Smooth muscle cell of the brain vasculature (primary cell): ENCODE measurements at regions not wholly inside any gene's neighbourhood (a gene's known extent, or its start where the extent isn't known, plus 50 kb on each side); places are given as distances from the start of the nearest gene placed in this dataset.

Experiments
- DNase-seq: peaks from one replicate; pipeline ENCODE4 v3.0.0-alpha.2; 2012; ENCODE audit warnings: low read depth, low spot score

DNA sequence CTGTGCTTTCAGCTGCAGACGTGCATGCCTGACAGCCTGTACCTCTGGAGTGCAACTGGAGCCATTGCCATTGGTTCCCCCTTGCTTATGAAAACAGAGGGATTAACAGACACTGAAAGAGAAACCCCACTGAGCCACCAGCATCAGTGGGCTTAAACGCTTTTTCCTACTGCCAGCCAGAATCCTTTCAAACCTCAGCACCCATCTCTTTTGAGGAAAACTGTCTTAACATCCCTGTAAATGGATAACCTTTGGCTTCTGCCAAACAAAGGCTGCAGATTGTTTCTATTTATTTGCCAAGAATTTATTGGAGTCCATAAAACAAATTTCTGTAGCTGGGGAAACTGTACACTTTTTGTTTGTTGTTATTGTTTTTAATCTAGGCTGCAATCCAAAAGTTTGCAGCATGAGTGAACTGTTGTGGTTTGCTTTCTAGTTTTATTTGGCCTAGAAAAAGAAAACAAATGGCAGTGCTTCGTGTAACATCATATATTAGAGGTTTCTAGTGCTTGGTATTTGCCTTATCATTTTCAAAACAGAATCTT is 369.2 kb upstream of the IL12A start:
- peak; percentile 54 for DNase-seq

DNA sequence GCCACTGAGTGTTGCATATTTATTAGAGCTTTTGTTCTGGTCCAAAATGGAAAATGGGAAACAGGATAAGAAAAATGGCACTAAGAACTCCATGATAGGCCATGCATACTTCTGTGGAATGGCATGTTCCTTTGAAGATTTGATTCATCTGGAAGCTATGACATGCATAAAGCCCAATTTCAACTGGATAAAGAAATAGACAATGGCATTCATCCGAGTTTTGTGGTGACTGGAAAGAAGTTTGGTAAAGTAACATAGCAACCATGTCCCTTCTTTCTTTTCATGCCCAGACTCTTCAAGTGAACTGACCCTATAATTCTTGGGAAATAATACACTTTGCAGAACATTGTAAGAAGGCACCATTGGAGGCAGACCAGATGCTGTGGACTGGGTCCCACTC is 368.4 kb upstream of the IL12A start:
- no peak for DNase-seq

DNA sequence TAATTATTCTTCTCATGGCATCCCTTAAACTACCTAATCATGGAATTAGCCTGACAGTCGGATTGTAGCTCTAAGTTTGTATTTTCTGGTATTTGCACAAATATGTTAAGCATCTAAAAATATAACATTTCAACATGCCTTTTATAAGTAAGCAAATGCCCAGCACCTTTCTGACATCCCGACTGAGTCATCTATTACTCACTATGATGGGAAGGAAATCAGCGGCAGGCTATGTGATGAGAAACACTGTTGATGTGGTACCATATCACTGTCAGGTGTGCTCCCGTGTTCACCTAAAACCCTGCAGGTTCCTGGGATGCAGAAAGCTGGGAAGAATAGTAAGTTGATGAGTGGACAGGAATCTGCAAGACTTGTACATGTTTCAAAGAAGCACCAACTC is 367.8 kb upstream of the IL12A start:
- no peak for DNase-seq

DNA sequence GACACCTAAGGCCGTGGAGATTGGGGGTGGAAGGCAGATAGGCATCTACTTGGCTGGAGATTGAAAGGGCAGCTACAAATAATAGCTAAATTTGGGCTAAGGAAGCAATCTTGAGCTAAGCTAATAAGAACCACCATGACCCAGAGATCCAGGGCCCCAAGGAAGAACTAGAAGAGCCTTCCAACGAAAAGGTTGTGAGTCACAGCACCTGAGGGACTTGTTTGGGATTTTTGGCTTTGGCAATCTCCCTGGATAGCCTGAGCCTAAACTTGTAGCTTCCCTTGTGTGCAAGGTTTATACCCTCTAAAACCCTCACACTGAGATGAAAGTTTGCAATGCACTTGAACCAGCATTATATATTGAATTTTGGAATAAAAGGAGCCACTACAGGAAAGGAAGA is 364.0 kb upstream of the IL12A start:
- no peak for DNase-seq

DNA sequence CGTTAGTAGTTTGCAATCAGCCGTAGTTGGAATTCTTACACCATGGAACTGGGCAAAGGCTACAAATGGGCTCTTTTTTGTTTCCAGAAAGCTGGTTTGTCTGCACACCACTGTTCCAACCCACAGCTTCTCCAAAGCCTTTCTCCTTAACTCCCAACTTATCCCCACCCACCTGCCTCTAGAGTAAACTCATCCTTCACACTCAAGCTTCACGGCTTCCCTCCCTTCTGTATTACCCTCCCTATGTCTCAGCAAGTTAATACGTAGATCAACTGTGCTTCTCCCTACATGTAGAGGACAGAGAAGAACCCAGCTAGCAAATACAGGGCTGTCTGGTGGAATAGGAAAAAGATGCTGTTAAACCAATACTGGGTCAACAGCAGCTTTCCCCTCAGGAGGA is 363.0 kb upstream of the IL12A start:
- DNase-seq: no peak

DNA sequence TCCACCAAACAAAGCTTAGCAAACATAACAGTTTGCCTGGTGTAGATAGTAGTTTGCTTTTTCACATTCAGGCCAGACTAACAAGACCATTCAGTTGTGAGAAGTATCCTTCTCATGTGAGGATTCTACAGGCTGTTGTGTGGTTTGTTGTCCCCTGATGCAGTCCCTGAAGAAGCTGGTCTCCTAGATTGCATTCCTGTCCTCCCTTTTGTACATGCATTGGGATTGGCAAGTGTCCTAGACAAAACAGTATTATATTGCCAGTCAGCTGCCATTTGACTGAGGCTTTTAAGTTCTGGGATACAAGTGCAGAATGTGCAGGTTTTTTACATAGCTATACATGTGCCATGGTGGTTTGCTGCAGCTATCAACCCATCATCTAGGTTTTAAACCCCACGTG is 362.0 kb upstream of the IL12A start:
- DNase-seq: no peak

DNA sequence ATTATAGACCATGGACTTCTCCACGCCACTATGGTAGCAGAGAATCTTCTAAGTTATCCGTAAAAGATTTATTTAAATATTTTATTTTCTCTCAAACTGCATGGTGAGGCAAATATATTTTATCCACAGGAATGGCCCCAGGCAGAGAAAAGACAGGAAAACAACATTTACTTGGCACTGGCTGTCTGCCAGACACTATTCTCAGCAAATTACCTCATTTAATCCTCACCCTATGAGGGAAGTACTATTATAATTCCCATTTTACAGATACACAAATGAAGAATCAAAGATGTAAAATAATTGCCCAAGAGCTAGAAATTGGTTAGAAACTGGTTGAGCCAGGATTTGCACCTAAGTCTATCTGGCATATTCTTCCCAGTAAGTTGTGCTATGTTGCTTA is 361.4 kb upstream of the IL12A start:
- DNase-seq: no peak

DNA sequence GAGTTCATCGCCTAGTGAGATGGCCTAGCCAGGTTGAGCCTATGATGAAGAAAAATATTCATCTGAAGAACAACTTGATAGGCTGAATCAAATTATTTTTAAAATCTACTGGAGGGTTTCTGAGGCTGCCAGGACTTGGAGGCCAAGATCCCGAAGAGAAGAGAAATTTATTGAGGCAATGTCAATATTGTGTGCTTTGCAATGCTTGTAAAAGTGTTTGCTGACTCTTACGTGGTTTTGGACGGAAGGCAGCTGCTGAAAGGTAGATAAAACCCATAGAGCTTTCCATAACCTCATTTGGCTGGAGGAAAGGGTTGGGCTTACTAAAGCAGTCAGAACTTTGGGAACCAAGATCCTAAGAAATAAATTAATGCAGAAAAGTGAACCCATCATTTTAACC is 361.0 kb upstream of the IL12A start:
- DNase-seq: no peak

DNA sequence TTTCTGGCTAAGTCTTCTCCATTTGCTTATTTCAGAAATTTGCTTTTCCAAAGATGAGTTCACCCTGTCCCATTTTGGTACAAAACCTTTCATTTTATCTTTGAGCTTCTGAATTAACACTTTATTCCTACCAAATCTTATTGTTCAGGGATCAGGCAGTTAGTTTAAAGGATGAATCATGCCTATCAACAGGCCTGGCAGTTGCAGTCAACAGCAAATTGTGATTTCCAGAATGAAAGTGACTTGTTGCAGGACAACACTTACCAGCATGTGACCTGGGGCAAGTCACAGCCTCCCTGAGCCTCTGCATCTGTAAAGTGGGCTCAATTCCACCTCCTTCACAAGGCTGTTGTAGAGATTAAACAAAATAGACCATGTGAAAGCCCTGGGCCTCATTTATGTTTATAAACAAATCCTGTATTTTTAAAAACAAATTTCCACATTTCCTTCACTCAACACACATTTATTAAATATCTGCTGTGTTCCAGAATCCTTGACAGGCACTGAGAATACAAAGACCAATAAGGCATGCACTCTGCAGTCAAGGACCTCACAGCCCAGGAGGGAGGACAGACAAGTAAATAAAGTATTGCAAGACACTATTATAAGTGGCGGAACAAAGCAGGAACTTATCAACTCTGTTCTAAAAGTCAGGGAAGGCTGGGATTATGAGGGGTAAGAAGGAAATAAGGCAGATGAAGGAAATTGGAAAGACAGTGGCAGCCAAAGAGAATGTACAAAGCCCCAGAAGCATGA is 359.1 kb upstream of the IL12A start:
- DNase-seq: no peak

DNA sequence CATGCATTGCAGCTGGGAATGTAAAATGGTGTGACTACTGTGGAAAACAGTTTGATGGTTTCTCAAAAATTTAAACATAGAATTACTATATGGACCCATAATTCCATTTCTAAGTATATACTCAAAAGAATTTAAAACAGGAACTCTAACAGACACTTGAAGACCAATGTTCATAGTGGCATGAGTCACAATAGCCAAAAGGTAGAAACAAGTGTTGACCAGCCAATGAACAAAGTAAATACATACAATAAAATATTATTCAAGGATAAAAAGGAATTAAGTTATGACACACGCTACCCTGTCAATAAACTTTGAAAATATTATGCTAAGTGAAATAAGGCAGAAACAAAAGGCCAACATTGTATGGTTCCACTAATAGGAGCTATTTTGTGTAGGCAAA is 357.4 kb upstream of the IL12A start:
- no peak for DNase-seq

DNA sequence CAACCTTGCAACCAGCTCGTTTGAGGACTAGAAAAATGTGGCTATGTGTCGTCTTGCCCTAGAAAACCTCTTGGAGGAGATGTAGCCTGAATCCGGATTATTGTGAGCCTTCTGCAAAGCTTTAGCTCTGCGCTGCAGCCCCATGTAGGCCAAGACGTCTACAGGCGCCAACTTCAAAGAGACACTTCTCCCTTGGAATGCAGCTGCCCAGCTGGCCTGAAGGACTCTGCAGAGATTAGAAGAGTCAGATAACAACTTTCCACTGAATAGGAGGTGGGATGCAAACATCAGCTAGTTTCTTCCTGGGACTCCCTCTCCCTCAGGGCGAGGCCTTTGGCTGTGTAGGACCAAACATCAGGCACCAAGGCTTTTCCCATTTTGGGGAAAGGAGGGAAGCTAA is 356.5 kb upstream of the IL12A start:
- DNase-seq: no peak

DNA sequence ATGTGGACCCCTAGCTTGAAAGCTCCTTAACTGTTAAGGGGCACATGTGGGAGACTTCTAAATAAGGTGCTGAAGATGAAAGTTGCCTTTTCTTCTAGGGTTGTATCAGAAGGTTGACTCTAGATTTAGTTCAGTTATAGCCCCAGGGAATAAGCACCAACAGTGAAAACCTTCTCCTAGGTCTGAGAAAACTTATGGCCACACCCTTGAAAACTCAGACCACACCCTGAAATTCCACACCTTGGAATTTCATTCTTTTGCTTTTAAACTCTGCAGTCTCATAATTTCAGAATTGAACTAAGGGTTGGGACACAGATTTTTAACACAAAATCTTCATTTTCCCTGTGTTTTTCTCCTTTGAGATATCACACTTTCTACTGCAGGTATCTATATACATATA is 355.8 kb upstream of the IL12A start:
- no peak for DNase-seq

DNA sequence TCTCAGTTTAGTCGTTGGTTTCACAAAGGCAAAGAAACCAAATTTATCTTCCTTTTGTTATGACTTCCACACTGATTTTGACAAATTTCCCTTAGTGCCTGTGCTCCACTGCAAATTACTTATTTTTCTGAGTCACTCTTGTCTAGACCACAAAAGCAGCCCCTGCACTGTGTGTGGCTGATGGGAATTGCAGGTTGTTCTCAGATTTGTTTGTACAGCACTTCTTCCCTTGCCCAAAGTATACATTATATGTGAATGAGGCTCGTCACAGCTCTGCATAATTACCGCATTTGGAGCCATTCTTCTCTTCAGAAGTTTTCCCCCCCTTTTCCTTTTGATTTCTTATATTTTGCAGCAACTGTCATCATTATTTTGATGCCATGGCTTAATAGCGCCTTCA is 354.2 kb upstream of the IL12A start:
- DNase-seq: no peak

DNA sequence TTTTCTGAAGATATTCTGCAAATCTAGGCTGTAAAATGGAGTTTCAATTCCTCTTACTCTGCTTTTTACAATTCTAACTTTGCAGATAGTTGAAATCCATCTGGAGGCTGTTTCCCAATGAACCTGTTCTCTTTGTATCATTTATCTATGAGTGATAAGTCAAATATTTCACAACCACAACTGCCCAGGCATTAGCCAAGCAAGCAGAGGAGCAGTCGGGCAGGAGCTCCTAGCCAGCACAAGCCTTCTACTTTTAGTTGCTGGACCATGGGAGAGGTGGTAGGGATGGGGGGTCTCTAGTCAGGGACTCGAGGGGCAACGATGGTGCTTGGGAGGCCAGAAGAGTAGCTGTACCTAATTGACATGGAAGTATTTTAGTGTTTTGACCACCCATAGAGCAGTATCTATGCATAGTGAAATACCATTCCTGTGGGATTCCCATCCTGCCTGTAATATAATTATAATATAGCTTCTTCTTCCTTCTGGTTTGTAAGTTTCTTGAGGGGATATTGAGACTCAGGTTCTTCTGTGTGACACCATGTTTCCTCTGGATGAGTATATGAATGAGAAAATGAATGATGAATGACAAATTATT is 353.5 kb upstream of the IL12A start:
- DNase-seq: no peak

DNA sequence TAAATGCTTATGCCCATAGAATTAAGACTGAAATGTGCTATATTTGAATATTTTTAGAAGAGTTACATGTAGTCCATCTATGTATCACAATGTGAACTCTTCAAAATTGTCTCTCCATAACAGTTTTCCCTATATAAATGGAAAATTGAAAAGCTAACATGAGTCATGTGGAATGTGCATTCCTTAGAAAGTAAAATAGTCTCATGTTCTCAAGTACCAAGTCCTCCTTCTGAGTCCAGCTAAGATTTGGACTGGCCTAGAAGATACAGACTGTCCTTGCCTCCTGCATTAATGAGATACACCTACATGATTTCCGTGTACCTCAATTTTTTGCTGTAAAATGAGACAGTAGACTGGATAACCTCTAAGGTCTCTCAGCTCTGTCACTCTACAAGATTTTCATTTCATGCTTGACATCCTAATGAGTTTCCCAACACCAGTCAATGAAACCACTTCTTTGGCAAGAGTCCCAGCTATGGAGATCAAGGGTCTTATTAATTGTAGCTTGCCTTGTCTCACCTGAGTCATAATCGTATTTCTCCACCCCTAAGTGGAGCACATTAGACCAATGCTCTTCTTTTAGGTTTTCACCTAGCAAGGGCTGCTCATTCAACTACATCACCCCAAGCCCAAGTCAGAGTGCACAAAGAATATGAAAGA is 350.6 kb upstream of the IL12A start:
- no peak for DNase-seq

DNA sequence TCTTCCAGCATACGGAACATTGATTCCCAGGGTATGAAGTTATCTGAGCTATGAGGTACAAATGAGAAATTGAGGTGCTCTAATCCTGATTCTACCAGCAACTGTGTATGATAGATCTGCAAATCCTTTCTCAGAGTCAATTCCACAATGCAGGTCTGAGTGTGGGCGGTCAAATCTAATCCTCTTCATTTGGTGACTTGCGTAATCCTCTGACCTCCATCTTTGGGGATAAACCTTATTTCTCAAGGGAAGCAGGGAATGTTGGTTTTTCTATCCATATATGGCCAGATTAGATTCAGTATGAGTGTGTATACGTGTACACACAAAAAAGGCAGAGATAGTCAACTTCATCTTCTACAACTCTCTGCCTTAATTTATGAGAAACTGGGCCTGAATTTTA is 348.4 kb upstream of the IL12A start:
- DNase-seq: no peak

DNA sequence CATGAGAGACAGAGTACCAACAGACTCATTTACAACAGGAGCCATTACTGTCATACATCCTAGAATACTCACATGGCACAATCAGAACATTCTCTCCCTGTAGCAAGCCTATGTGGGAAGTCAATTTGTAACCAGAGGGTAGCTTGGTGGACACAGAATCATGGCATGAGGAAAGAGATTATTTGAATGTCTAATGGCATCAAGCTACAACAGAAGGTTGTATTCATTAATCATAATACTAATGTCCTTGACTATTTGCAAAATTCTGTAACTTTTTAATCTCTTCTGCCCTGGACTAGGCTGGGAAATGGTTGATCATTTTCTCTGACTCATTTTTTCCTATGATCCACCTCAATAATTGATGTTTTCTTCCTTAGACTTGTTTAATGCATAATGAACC is 345.2 kb upstream of the IL12A start:
- DNase-seq: no peak

DNA sequence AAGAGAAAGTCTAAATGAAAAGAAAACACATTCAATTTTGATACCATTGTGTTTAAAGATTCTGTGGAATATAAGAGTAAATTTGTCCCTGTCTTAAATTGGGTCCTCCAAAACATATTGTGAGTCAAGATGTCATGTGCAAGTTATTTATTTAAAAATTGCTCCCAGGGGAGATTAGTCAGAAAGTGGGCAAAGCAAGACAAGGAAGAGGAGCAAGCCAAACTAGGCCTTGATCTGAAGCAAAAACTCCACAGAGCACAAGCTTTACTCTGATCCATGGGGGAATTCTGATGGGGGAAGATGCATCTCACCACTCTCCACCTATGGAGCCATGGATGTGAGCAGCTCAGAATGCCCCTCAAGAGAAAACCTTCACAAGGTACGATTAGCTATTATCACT is 342.8 kb upstream of the IL12A start:
- DNase-seq: no peak

DNA sequence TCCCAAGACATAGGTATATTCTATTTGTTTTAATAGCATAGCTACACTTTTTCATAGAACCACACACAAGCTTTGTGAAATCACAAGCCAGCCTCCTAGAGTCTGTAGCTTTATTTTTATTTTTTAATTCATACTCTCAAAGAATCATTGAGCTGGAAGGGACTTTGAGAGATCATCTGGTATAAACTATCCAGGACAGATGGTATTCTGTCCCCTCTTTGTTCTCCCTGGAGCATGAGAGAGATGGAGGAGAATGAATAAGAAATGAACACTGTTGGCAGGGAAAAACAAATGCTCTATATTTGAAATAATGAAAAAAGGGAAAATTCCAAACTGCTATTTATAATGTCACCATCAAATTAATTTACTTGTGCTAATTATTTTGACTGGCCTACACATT is 338.7 kb upstream of the IL12A start:
- no peak for DNase-seq

DNA sequence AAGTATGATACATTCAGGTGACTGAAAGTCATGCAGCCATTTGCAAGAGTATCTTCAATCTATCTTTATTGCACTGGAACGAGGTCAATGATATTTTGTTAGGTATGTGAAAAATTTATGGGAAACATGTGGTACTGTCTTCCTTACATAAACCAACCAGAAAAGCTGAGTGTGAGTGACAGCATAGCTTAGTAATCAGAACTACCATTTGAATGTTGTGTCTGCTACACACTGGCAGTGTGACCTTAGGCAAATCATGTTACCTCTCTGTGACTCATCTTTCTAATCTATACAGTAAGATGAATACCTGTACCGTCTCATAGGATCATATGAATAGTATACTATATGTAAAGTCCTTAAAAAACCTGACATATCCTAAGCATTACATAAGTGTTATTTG is 337.9 kb upstream of the IL12A start:
- DNase-seq: no peak

DNA sequence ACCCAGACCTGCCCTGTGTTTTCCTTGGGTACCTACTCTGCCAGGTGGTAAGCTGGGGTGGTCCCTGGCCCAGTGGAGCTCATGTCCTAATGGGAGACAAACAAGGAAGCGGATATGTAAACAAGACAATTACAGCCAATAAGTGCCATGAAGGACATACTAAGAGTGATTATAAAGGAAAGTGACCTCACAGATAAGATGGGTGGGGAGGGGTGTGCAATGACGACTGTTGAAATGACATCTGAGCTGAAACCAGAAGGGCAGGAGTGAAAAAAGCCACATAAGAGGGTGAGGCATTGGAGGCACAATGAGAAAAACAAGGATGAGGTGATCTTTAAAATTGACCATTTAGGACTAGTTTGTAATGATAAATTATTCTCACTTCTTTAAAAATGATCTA is 336.2 kb upstream of the IL12A start:
- no peak for DNase-seq

DNA sequence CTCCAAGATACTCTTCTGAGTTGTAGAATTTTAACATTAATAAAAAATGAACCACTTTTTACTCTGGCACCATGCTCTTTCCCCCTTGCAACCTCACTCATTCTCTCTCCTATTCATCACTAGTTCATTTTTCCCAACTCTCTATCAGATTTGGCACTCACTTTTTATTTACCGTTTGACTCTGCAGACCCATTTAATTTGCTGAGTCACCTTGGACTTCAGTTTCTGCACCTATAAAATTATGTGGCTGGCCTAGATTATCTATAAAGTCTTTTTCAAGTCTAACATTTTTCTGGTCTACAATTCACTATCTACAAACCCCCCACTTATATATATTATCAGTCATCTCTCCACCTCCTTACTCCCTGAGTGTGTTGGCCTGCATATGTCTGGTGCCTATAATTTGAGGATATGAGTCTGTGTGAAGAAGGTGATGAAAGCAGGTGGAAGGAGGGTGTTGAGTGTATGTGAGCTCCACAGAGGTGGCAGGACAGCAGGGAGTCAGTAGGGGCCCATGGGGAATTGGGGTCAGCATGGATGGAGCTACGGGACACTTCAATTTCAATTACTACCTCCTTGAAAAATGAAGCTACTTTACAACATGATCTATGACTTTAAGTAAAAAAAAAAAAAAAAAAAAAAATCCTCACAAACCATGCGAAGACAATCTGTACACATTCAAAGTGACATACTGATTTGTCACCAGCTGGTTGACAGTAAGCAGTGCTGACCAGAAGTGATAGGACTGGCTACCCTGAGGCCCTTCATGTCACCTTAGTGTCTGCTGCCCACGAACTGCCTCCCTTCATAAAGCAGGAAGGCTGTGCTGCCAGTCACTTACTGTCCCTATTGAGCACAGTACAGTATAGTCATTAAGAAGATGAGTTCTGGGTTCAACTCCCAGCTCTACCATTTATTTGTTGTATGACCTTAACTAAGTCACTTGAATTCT is 334.2 kb upstream of the IL12A start:
- no peak for DNase-seq
